ENCODE measurements at regions not wholly inside any gene's neighbourhood (a gene's known extent, or its start where the extent isn't known, plus 50 kb on each side); places are given as distances from the start of the nearest gene placed in this dataset.
"Not testable (repeated sequence)": the region's sequence is repeated elsewhere in the genome, so short reads cannot be mapped to it uniquely, and the experiment has no call there.

DNA sequence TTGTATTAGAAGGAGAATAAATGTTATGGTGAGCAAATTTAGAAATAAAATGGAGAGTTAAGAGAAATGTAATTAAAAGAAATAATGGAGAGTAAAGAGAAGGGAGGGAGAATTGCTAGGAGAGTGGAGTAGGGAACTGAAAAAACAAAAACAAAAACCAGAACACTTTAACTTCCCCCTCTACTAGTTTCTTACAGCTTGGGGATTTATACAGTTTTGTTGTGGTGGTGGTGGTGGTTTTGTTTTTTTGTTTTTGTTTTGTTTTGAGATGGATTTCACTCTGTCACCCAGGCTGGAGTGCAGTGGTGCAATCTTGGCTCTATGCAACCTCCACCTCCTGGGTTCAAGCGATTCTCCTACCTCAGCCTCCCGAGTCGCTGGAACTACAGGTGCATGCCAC lies 322.4 kb downstream of the TMEM167A start:
- DNase-seq (ENCODE audit: low read depth, low spot score), result no peak

DNA sequence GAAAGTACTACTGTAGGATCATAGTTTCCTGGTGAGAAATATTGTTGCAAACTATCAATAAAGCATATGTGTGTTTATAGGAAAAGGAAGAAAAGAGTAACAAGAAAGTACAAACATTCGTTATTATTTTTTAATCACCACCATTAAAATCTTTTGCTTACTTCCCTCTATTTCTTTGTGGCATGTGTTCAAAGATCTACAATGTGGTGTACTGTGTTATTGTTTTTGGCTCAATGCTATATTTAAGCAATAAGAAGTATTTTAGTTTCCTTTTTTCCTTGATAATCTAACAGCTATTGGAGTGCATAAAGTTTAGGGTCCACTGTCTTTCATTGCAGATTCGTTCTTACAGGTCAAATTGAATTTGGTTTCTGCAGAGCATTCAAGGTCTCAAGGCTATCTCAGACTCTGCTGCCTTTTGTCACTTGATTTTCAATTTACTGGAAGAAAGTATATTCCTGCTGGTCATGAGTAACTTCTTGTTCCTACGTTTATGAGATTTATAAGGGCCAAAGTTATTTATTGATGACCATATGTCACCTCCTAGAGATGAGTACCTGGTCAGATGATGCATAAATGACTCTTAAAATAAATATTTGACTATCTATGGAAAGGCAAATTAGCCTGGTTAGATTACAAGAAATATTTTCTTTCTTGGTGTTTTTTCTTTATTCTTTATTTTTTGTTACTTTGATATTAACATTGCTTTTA lies 323.0 kb downstream of the TMEM167A start:
- DNase-seq (ENCODE audit: low read depth, low spot score), result no peak

DNA sequence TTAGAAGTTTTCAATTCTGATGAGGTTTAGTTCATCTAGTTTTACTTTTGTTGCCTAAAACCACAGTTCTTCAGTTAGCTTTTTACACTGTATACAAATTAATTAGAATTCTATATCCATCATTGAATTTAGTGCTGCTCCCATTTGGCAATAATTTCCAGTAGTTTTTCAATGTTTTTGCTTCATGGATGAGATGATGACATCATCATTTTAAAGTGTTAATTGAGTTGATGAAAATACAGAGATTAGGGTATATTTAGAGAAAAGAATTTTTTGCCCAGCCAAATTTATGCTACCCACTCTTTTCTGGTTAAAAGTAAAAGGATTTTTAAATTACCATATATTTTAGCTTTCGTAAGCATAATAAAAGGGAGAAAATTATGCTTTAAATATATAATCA lies 323.8 kb downstream of the TMEM167A start:
- no peak for DNase-seq (ENCODE audit: low read depth, low spot score)

- no peak for DNase-seq (ENCODE audit: low read depth, low spot score)
These were observed 327.8 kb downstream of the TMEM167A start for GRCh38 chr5:82749461-82749820.

DNA sequence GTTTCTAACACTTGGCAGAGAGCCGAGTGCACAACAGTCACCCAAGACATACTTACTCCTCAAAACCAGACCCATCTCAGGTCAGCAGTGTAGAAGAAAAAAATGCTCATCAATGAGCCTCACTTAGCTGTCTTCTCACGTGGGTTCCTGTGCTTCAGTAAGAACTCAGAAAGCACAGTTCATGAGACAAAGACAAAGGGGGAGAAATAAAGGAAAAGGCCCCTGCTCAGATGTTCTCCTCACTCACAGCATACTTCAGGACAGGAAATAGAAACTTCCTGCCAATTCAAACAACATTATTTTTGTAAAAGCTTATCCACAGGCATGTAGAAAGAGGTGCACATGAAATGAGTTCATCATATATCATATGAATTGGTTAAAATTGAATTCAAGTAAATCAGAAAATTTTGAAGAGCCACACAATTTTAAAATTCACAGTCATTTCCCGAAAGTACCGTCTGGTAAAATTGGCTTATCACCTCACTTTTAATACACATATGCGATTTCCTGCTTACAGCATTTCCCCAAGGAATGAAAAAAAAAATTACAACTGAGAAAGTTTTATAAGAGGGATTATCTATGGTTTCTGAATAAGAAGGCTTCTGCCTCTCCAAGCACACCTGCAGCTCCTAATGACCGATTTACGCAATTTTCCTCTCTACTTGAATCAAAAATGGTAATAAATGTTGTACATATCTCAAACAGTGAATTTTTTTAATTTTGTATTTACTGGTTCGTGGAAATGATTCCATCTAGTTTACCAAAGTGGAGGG lies 328.3 kb downstream of the TMEM167A start:
- DNase-seq (ENCODE audit: low read depth, low spot score), result no peak

GRCh38 chr5:82747986-82748385 lies 329.2 kb downstream of the TMEM167A start:
- DNase-seq (ENCODE audit: low read depth, low spot score), result no peak

DNA sequence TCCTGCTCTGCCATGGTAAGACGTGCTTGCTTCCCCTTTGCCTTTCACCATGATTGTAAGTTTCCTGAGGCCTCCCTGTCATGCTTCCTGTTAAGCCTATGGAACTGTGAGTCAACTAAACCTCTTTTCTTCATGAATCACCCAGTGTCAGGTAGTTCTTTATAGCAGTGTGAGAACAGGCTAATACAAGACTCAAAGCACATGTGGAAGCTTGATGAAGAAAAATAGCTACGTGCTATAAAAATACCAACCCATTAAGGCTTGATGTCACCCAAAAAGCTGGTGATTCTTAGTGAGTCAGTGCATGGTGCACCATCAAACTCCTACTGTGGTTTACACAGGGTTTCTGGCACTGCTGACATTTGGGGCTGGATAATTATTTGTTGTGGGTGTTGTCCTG lies 332.2 kb downstream of the TMEM167A start:
- DNase-seq (ENCODE audit: low read depth, low spot score), result no peak

DNA sequence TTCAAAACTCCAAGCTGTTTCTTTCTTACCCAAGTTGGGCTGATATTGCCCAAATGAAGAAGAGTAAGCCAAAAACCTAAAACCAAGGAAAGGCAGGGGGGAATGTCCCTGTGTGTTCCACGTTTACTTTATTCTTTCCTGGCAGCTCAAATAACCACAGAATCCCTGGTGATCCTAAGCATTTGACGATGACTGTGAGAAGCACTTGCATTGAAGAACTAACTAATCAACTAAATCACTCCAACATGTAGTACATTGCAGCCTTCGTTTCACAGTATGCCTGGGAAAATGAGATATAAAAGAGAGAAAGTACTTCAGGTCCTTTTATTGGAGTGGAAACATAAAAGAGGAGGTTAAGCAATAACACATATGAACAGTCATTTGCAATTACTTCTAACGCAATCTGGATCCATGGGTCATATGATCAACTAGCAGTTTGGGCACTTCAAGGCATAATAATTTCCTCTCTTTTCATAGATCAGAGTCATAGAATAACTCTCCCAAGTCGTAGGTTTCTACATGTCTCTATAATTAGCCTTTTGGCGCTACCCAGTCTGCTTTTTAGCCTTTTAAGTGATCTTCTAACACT lies 338.4 kb downstream of the TMEM167A start:
- DNase-seq (ENCODE audit: low read depth, low spot score), result no peak

- DNase-seq (ENCODE audit: low read depth, low spot score), result no peak
These were observed 341.9 kb downstream of the TMEM167A start for GRCh38 chr5:82735160-82735789.

DNA sequence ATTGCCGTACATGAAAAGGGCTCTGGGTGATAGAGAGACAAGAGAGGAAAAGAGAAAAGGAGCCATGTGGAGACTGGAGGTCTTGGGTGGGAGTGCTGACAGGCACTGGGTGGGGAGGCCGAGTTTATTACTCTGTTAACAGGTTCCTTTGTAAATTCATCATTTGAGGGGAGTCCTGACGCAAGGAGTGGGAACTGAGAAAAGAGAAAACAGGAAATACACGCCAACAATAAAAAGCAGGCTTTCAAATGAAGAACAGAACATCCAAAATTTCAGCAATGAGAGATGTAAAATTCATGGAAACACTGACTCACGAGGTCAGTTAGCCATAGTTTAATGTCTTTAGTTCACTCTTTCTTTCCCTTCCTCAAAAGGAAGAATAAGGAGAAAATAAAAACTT lies 342.8 kb downstream of the TMEM167A start:
- DNase-seq (ENCODE audit: low read depth, low spot score), result no peak

DNA sequence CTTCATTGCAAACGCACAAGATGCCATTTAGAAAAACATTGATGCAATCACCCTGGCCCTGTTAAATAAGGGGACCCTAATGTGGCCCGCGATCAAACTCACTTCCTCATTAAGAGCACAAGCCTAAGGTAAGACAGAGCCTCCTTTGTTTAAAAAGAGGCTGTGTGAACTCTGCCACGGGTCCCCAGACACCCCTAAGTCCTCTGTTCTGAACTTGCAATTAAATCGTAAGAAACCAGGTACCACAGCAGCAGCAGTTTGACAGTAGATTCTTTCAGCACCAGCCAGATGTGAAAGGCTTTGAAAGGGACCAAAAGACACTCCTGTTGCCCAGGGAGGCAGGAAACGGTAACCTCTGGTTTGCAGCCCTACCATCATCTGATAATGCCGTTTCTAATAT lies 346.3 kb downstream of the TMEM167A start:
- DNase-seq (ENCODE audit: low read depth, low spot score), result no peak

GRCh38 chr5:82728926-82729702 lies 348.1 kb downstream of the TMEM167A start:
- no peak for DNase-seq (ENCODE audit: low read depth, low spot score)

DNA sequence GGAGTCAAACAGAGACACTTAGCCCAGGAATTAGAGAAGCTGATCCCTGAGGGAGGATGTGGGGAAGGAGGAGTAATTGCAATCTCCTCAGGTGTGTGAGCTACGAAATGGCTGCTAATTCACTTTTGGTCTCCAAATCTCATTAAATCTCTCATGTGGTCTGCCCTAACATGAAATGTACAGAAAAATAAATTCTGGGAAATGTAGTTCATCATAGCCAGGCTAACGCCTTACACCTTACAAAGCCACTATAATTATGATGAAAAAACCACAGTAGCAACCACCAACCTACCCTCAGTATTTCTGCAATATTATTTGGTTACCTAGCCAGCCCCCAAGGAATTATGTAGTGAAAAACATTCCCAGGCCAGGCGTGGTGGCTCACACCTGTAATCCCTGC lies 354.0 kb downstream of the TMEM167A start:
- no peak for DNase-seq (ENCODE audit: low read depth, low spot score)

DNA sequence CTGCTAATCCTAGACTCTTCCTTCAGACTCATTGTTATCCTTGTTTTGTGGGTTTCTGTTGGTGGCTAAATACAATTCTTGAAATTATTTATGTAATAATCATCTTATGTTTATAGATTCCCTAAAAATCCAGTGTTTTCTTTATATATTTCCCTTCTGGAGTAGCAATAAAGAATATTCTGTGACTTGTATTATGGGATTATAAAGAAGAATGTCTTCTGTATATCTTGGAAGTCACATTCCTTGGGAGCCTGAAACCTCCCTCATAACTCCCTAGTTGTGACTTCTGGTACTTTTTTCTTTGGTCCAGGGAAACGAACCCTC lies 356.1 kb downstream of the TMEM167A start:
- no peak for DNase-seq (ENCODE audit: low read depth, low spot score)

DNA sequence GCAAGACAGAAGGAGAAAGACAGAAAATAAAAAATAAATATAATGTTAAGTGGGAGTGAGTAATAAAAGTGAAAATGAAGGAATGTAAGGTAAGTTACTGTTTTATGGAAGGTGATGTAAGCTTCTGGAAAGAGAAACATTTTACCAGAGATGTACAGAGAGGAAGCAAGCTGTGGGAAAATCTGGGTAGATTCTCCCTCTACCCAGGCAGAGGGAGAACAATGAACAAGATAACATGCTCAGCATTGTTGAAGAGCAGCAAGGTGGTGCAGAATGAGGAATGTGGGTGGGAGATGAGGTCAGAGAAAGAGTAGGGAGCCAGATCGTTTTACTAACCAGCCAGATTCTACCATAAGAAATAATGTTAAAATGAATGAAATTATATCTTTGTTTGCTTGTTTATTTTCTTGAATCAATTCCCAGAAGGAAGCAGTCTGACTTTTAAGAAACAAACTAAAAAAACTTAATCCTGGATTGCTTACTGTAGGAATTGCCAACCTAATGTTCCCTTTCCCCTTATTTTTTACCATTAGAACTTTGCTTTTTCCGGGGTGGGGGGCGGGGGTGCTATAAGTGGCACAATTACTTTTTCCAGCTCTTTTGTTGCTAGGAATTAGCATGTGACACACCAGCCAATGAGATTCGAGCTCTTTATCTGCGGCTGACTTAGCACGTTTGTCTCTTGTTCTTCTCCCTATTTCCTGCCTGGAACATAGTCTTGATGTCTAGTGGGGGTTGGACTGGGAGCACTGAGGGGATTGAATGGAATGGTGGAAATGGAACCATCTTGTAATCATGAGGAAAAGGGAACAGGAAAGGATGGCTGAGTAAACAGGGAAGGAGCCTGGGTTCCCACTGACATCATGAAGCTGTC lies 356.7 kb downstream of the TMEM167A start:
- DNase-seq (ENCODE audit: low read depth, low spot score), result no peak

GRCh38 chr5:82719368-82719767 lies 357.8 kb downstream of the TMEM167A start:
- no peak for DNase-seq (ENCODE audit: low read depth, low spot score)

DNA sequence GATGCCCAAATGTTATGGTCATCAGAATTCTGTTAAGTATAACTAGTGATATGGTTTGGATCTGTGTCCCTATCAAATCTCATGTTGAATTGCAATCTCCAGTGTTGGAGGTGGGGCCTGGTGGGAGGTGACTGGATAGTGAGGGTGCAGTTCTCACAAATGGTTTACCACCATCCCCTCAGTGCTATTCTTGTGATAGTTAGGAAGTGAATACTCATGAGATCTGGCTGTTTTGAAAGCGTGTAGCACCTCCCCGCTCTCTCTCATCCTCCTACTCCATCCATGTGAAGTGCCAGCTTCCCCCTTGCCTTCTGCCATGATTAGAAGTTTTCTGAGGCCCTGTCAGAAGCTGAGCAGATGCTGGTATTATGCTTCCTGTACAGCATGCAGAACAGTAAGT lies 359.5 kb downstream of the TMEM167A start:
- no peak for DNase-seq (ENCODE audit: low read depth, low spot score)

- DNase-seq (ENCODE audit: low read depth, low spot score), result not testable (repeated sequence)
These were observed 362.5 kb downstream of the TMEM167A start for GRCh38 chr5:82714732-82715131.

- DNase-seq (ENCODE audit: low read depth, low spot score), result no peak
These were observed 363.4 kb downstream of the TMEM167A start for GRCh38 chr5:82713811-82714210.

- DNase-seq (ENCODE audit: low read depth, low spot score), result no peak
These were observed 369.5 kb downstream of the TMEM167A start for GRCh38 chr5:82707741-82708140.

DNA sequence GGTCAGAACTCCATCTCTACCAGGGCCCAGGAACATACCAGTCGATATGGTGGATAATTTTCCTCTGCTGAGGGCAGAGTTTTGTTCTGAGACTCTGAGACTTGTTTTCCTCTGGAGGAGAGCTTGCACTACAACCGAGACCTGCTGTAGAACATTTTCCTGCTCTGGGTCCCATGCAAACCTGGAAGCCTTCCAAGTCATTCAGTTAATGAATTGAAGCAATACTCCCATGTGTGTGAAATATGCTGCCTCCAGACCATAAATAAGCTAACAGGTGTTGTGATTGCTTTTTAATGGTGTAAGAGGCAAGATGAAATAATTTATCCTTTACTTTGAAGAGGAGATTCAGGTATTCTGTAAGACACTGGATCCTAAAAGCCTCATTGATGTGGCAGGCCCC lies 372.8 kb downstream of the TMEM167A start:
- DNase-seq (ENCODE audit: low read depth, low spot score), result no peak
